GM18873 (cell line): ENCODE measurements at regions not wholly inside any gene's neighbourhood (a gene's known extent, or its start where the extent isn't known, plus 50 kb on each side); places are given as distances from the start of the nearest gene placed in this dataset.
"Not testable (repeated sequence)": the region's sequence is repeated elsewhere in the genome, so short reads cannot be mapped to it uniquely, and the experiment has no call there.

ENCODE experiments used
- ATAC-seq: cut with Tn5 transposase; IDR thresholded peaks from one replicate; pipeline ENCODE4 v1.9.1; 2021; ENCODE audit warnings: mild to moderate bottlenecking, moderate library complexity, moderate number of reproducible peaks; ENCODE audit not compliant: unreplicated experiment, low FRiP score

GRCh38 chr11:98657711-98658110 lies 363.0 kb upstream of the CNTN5 start:
- no peak for ATAC-seq

- ATAC-seq, result no peak
Measured at GRCh38 chr11:98659431-98659830, 361.3 kb upstream of the CNTN5 start.

- ATAC-seq, result no peak
Measured at GRCh38 chr11:98674390-98674789, 346.4 kb upstream of the CNTN5 start.

- ATAC-seq, result no peak
Measured at GRCh38 chr11:98679673-98680072, 341.1 kb upstream of the CNTN5 start.

GRCh38 chr11:98701541-98701940 lies 319.2 kb upstream of the CNTN5 start:
- ATAC-seq, result no peak

GRCh38 chr11:98703779-98704556 lies 316.8 kb upstream of the CNTN5 start:
- no peak for ATAC-seq

- no peak for ATAC-seq
Measured at GRCh38 chr11:98710026-98710425, 310.7 kb upstream of the CNTN5 start.

GRCh38 chr11:98710986-98711385 lies 309.8 kb upstream of the CNTN5 start:
- no peak for ATAC-seq

- no peak for ATAC-seq
Measured at GRCh38 chr11:98720951-98721350, 299.8 kb upstream of the CNTN5 start.

GRCh38 chr11:98725471-98725870 lies 295.3 kb upstream of the CNTN5 start:
- no peak for ATAC-seq

- ATAC-seq, result no peak
Measured at GRCh38 chr11:98728421-98728820, 292.3 kb upstream of the CNTN5 start.

- ATAC-seq, result no peak
Measured at GRCh38 chr11:98729118-98729517, 291.6 kb upstream of the CNTN5 start.

GRCh38 chr11:98732947-98733346 lies 287.8 kb upstream of the CNTN5 start:
- no peak for ATAC-seq

- not testable (repeated sequence) for ATAC-seq
Measured at GRCh38 chr11:98733378-98733777, 287.4 kb upstream of the CNTN5 start.

GRCh38 chr11:98734686-98735085 lies 286.1 kb upstream of the CNTN5 start:
- no peak for ATAC-seq

GRCh38 chr11:98736833-98737232 lies 283.9 kb upstream of the CNTN5 start:
- no peak for ATAC-seq

GRCh38 chr11:98740321-98740720 lies 280.4 kb upstream of the CNTN5 start:
- no peak for ATAC-seq

- not testable (repeated sequence) for ATAC-seq
Measured at GRCh38 chr11:98763446-98763845, 257.3 kb upstream of the CNTN5 start.

GRCh38 chr11:98766903-98767302 lies 253.8 kb upstream of the CNTN5 start:
- no peak for ATAC-seq

GRCh38 chr11:98770046-98770445 lies 250.7 kb upstream of the CNTN5 start:
- ATAC-seq, result not testable (repeated sequence)

- no peak for ATAC-seq
Measured at GRCh38 chr11:98771791-98772190, 249.0 kb upstream of the CNTN5 start.

GRCh38 chr11:98772893-98773292 lies 247.9 kb upstream of the CNTN5 start:
- no peak for ATAC-seq

GRCh38 chr11:98793276-98793675 lies 227.5 kb upstream of the CNTN5 start:
- no peak for ATAC-seq
